Ishikawa (cell line): ENCODE measurements at regions not wholly inside any gene's neighbourhood (a gene's known extent, or its start where the extent isn't known, plus 50 kb on each side); places are given as distances from the start of the nearest gene placed in this dataset.

Experiments used
- CEBPB ChIP-seq: IDR thresholded peaks from 2 replicates; pipeline ENCODE4 v1.6.1; 2012
- CREB1 ChIP-seq: IDR thresholded peaks from 2 replicates; pipeline ENCODE4 v1.6.1; 2012; ENCODE audit warnings: low read depth
- EGR1 ChIP-seq: IDR thresholded peaks from 2 replicates; pipeline ENCODE4 v1.6.1; 2012
- EP300 ChIP-seq: IDR thresholded peaks from 2 replicates; pipeline ENCODE4 v1.6.1; 2012; ENCODE audit warnings: borderline replicate concordance
- FOXM1 ChIP-seq: IDR thresholded peaks from 2 replicates; pipeline ENCODE4 v1.6.1; 2012; ENCODE audit warnings: low read depth, borderline replicate concordance
- MAX ChIP-seq: IDR thresholded peaks from 2 replicates; pipeline ENCODE4 v1.6.1; 2012
- NFIC ChIP-seq: IDR thresholded peaks from 2 replicates; pipeline ENCODE4 v1.6.1; 2012
- RAD21 ChIP-seq: IDR thresholded peaks from 2 replicates; pipeline ENCODE4 v1.6.1; 2012; ENCODE audit warnings: low read depth
- REST ChIP-seq: IDR thresholded peaks from 2 replicates; pipeline ENCODE4 v1.6.1; 2012; ENCODE audit warnings: low read depth, mild to moderate bottlenecking
- TAF1 ChIP-seq: IDR thresholded peaks from 2 replicates; pipeline ENCODE4 v1.6.1; 2012; ENCODE audit warnings: low read depth, mild to moderate bottlenecking
- ZBTB7A ChIP-seq: IDR thresholded peaks from 2 replicates; pipeline ENCODE4 v1.6.1; 2012; ENCODE audit warnings: low read depth
- TF ChIP-seq, protein P1 (sequence below): IDR thresholded peaks from 2 replicates; pipeline ENCODE4 v1.6.1; 2012

GRCh38 chr4:38455092-38455862 lies 208.7 kb upstream of the KLF3 start:
- TF ChIP-seq REST (no peak), EGR1 (no peak), MAX (no peak), FOXM1 (no peak), EP300 (no peak), RAD21 (no peak), NFIC (no peak), ZBTB7A (no peak), TAF1 (no peak), CEBPB (no peak), CREB1 (no peak)
- TF ChIP-seq, protein P1, sequence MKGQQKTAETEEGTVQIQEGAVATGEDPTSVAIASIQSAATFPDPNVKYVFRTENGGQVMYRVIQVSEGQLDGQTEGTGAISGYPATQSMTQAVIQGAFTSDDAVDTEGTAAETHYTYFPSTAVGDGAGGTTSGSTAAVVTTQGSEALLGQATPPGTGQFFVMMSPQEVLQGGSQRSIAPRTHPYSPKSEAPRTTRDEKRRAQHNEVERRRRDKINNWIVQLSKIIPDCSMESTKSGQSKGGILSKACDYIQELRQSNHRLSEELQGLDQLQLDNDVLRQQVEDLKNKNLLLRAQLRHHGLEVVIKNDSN: no peak
